Sigmoid colon (tissue), 6 donors: ENCODE measurements at regions not wholly inside any gene's neighbourhood (a gene's known extent, or its start where the extent isn't known, plus 50 kb on each side); places are given as distances from the start of the nearest gene placed in this dataset.
A peak's percentile ranks its signal among the peaks of the same experiment; 100 is the strongest.
"Not testable (repeated sequence)": the region's sequence is repeated elsewhere in the genome, so short reads cannot be mapped to it uniquely, and the experiment has no call there.

Experiments used
- DNase-seq: peaks from one replicate; pipeline ENCODE4 v3.0.0-alpha.2; 2019
- H3K27ac ChIP-seq, 4 donors: fragments of 200-600 bp; sonication (generic); one replicate each; pipeline ENCODE4 v1.5.1; 2016 to 2019; ENCODE audit warnings: mild to moderate bottlenecking in 1 of 4
- H3K27me3 ChIP-seq, 3 donors: fragments of 200-600 bp; sonication (generic); one replicate each; pipeline ENCODE4 v1.5.1; 2019; ENCODE audit warnings: mild to moderate bottlenecking in 1 of 3
- H3K36me3 ChIP-seq, 4 donors: fragments of 200-600 bp; sonication (generic); one replicate each; pipeline ENCODE4 v1.5.1; 2016 to 2019
- H3K4me1 ChIP-seq, 4 donors: fragments of 200-600 bp; sonication (generic); one replicate each; pipeline ENCODE4 v1.5.1; 2017 to 2019
- H3K4me3 ChIP-seq, 4 donors: fragments of 200-600 bp; sonication (generic); one replicate each; pipeline ENCODE4 v1.5.1; 2017 to 2019; ENCODE audit warnings: mild to moderate bottlenecking in 2 of 4, moderate library complexity in 1 of 4
- H3K9me3 ChIP-seq, 4 donors: fragments of 200-600 bp in 3 of 4; sonication (generic) in 3 of 4; one replicate each; pipeline versions ENCODE4 v1.5.1 to v1.6.1; 2013 to 2019
- CTCF ChIP-seq, 4 experiments: fragments of 450-650 bp in 3 of 4; fragments of 200-600 bp in 1 of 4; IDR thresholded peaks; one replicate each; pipeline ENCODE4 v1.5.1; 2016 to 2019; ENCODE audit warnings: antibody characterized with exemption in 4 of 4, mild to moderate bottlenecking in 3 of 4, moderate library complexity in 2 of 4
- EP300 ChIP-seq, 4 donors: sonication (generic); formaldehyde crosslinking; IDR thresholded peaks; one replicate each; pipeline ENCODE4 v1.6.1; 2017; ENCODE audit warnings: antibody characterized with exemption in 4 of 4
- POLR2A ChIP-seq, 2 donors: fragments of 450-650 bp; IDR thresholded peaks; one replicate each; pipeline ENCODE4 v1.6.1; 2016; ENCODE audit warnings: antibody characterized with exemption in 2 of 2, mild to moderate bottlenecking in 2 of 2, moderate library complexity in 2 of 2
- POLR2AphosphoS5 ChIP-seq, 4 donors: sonication (generic); formaldehyde crosslinking; IDR thresholded peaks; one replicate each; pipeline ENCODE4 v1.6.1; 2017; ENCODE audit warnings: antibody characterized with exemption in 4 of 4
- WGBS, 2 donors: extraction: QIAGEN DNeasy Blood & Tissue Kit; methylation state at CpG; one replicate each; pipeline ENCODE4 v1.1.7; 2013; 5-methylcytosine and 5-hydroxymethylcytosine counted together
- intact Hi-C: fragments of 100-400 bp; cut with DNase I; formaldehyde crosslinking; loops from one replicate; pipeline ENCODE4 v1.15.1; 2023
- donor health status: healthy with polysubstance abuse.
- donor health status: healthy.

DNA sequence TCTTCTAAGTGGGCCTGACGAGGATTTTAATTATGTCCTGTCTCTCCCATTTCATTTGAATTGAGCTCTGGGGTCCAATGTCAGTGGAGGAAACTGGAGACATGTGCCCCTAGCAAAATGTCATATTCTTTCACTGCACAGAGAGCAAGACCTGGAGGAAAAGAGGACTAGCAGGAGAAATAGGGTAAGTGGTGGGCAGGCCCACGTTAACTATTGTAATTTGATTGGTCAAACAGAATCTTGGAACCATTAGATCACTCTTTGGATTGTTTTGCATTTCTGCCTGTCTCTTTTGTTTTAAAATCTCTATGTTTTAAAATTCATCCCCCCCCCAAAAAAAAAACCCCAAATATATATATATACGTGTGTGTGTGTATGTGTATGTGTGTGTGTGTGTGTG, 113.9 kb upstream of the PELI2 start:
- no peak for DNase-seq
- Histone ChIP-seq H3K4me3 (no peak overlapping the region), H3K27ac (no peak overlapping the region), H3K36me3 (no peaks in the 10 kb centered on the region), H3K9me3 (no peaks in the 10 kb centered on the region), H3K4me1 (peaks cover 0 to 13% (median 0%) of the 10 kb centered on the region in 4 donors), H3K27me3 (no peaks in the 10 kb centered on the region)
- no peak for TF ChIP-seq POLR2A (IDR thresholded peaks at IDR 0.05)
- TF ChIP-seq POLR2AphosphoS5 (IDR thresholded peaks at IDR 0.05), result no peak
- no peak for TF ChIP-seq CTCF (IDR thresholded peaks at IDR 0.05)
- no peak for TF ChIP-seq EP300 (IDR thresholded peaks at IDR 0.05)
- WGBS, 2 donors, result 60 to 73% methylated on average over 3 of the region's 3 CpGs
- intact Hi-C loops, result no loop called here

DNA sequence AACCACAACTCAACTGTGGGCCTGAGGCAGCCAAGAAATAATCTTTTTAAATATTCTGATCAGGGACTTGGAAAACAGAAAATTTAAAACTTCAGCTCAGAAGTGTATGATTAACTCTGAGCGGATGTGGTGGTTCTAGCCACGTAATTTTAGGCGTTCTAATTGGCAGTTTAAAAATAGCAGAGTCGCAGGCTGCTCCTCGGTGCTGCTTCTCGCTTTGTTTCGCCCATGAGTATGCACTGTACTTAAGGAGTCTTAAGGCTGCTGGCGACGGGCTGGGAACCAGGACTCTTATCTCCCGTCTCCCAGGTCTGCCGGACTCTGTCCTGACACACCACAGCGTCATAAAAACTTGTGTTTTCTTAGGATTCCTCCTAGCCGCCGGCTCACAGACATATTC, 113.4 kb upstream of the PELI2 start:
- peak overlapping the region in 3 of 4 donors; percentile 11 to 29 (median 28) for H3K27ac ChIP-seq
- peaks cover 0 to 13% (median 0%) of the 10 kb centered on the region in 4 donors for H3K4me1 ChIP-seq
- intact Hi-C loops, result no loop called here
- H3K9me3 ChIP-seq, result no peaks in the 10 kb centered on the region
- no peak for TF ChIP-seq POLR2AphosphoS5 (IDR thresholded peaks at IDR 0.05)
- TF ChIP-seq EP300 (IDR thresholded peaks at IDR 0.05), result no peak
- TF ChIP-seq CTCF (IDR thresholded peaks at IDR 0.05), result no peak
- TF ChIP-seq POLR2A (IDR thresholded peaks at IDR 0.05), result no peak
- 2 to 21% methylated on average over 14 of the region's 14 CpGs for WGBS, 2 donors
- peak overlapping the region in 2 of 4 donors; percentile 11 to 12 for H3K4me3 ChIP-seq
- no peaks in the 10 kb centered on the region for H3K27me3 ChIP-seq
- no peaks in the 10 kb centered on the region for H3K36me3 ChIP-seq
- no peak for DNase-seq

- intact Hi-C loops, result no loop called here
- Histone ChIP-seq H3K9me3 (no peaks in the 10 kb centered on the region), H3K36me3 (no peaks in the 10 kb centered on the region), H3K4me1 (peaks cover 0 to 13% (median 0%) of the 10 kb centered on the region in 4 donors), H3K27me3 (no peaks in the 10 kb centered on the region), H3K27ac (peak overlapping the region in 3 of 4 donors; percentile 11 to 29 (median 28)), H3K4me3 (peak overlapping the region in 2 of 4 donors; percentile 11 to 12)
- no peak for DNase-seq
- TF ChIP-seq EP300 (IDR thresholded peaks at IDR 0.05), result no peak
- no peak for TF ChIP-seq POLR2AphosphoS5 (IDR thresholded peaks at IDR 0.05)
- no peak for TF ChIP-seq POLR2A (IDR thresholded peaks at IDR 0.05)
- no peak for TF ChIP-seq CTCF (IDR thresholded peaks at IDR 0.05)
- WGBS, 2 donors, result 43 to 59% methylated on average over 11 of the region's 11 CpGs
Observed at GRCh38 chr14:56005191-56006053, 112.8 kb upstream of the PELI2 start.

- intact Hi-C loops, result not testable (repeated sequence)
- WGBS, 2 donors, result 92 to 95% methylated on average over 5 of the region's 5 CpGs
Observed at GRCh38 chr14:56007491-56007890, 110.7 kb upstream of the PELI2 start.

DNA sequence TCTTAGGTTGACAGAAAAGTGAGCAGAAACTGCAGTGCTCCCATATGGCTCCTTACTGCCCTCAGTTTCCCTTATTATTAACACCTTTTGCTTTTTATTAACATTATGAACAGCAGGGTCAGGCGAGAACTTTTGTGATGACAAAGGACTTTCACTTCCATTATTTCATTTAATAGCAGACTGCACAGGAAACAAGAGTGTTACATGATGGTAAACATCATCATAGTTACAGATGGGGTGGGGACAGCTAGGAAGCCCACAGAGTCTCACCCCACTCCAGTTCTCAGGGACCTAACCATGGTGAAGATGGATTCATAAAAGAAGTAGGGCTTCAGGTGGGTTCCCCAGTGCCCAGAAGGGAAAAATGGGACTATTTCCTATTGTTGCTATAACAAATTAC, 110.1 kb upstream of the PELI2 start:
- intact Hi-C loops, result no loop called here
- 69 to 80% methylated on average over 1 of the region's 1 CpG for WGBS, 2 donors

More at GRCh38 chr14:56007491-56007890, 110.7 kb upstream of the PELI2 start:
- not testable (repeated sequence) for H3K27ac ChIP-seq, DNase-seq, H3K36me3 ChIP-seq, H3K27me3 ChIP-seq, H3K9me3 ChIP-seq, H3K4me3 ChIP-seq
- H3K4me1 ChIP-seq, result peaks cover 0 to 13% (median 0%) of the 10 kb centered on the region in 4 donors

GRCh38 chr14:56008661-56009060, 109.5 kb upstream of the PELI2 start:
- H3K9me3 ChIP-seq, H3K27me3 ChIP-seq, intact Hi-C loops, DNase-seq, H3K27ac ChIP-seq, H3K36me3 ChIP-seq, H3K4me3 ChIP-seq: not testable (repeated sequence)
- H3K4me1 ChIP-seq, result peaks cover 0 to 13% (median 0%) of the 10 kb centered on the region in 4 donors
- 81 to 96% methylated on average over 3 of the region's 3 CpGs for WGBS, 2 donors

More for the DNA sequence above, 110.1 kb upstream of the PELI2 start:
- no peaks in the 10 kb centered on the region for H3K27me3 ChIP-seq
- peaks cover 0 to 13% (median 0%) of the 10 kb centered on the region in 4 donors for H3K4me1 ChIP-seq
- H3K4me3 ChIP-seq, result no peak overlapping the region
- no peak overlapping the region for H3K27ac ChIP-seq
- no peaks in the 10 kb centered on the region for H3K36me3 ChIP-seq
- H3K9me3 ChIP-seq, result no peaks in the 10 kb centered on the region
- TF ChIP-seq POLR2AphosphoS5 (IDR thresholded peaks at IDR 0.05) (no peak), EP300 (IDR thresholded peaks at IDR 0.05) (no peak), CTCF (IDR thresholded peaks at IDR 0.05) (no peak), POLR2A (IDR thresholded peaks at IDR 0.05) (no peak)
- no peak for DNase-seq
